IPS-20b (cell line): ENCODE measurements at regions not wholly inside any gene's neighbourhood (a gene's known extent, or its start where the extent isn't known, plus 50 kb on each side); places are given as distances from the start of the nearest gene placed in this dataset.

Experiments
- H3K27ac ChIP-seq: one replicate; pipeline ENCODE4 v1.5.1; 2013; ENCODE audit warnings: low read length
- H3K27me3 ChIP-seq: 2 replicates; pipeline ENCODE4 v1.6.1; 2013; ENCODE audit warnings: mild to moderate bottlenecking, low read length, inconsistent platforms; ENCODE audit not compliant: insufficient read depth
- H3K36me3 ChIP-seq: 2 replicates; pipeline ENCODE4 v1.6.1; 2013; ENCODE audit warnings: low read depth, mild to moderate bottlenecking, inconsistent platforms, low read length, moderate library complexity; ENCODE audit not compliant: insufficient read depth
- H3K4me1 ChIP-seq: 2 replicates; pipeline ENCODE4 v1.6.1; 2013; ENCODE audit warnings: mild to moderate bottlenecking, control low read depth, inconsistent platforms, low read length, moderate library complexity; ENCODE audit not compliant: insufficient read depth
- H3K4me3 ChIP-seq: 2 replicates; pipeline ENCODE4 v1.5.1; 2013; ENCODE audit warnings: mild to moderate bottlenecking, low read length, inconsistent platforms
- H3K9ac ChIP-seq: 2 replicates; pipeline ENCODE4 v1.6.1; 2013; ENCODE audit warnings: low read depth, mild to moderate bottlenecking, inconsistent platforms, low read length, moderate library complexity
- H3K9me3 ChIP-seq: 2 replicates; pipeline ENCODE4 v1.6.1; 2013; ENCODE audit warnings: mild to moderate bottlenecking, low read depth, low read length, inconsistent platforms; ENCODE audit not compliant: insufficient read depth

- no peak overlapping the region for H3K9ac ChIP-seq
- no peaks in the 10 kb centered on the region for H3K9me3 ChIP-seq
- no peaks in the 10 kb centered on the region for H3K27me3 ChIP-seq
Observed at GRCh38 chr18:76657911-76658470, 162.9 kb upstream of the ZNF516 start.

GRCh38 chr18:76656925-76657827, 162.1 kb upstream of the ZNF516 start:
- Histone ChIP-seq H3K27ac (no peak overlapping the region), H3K9ac (no peak overlapping the region), H3K4me3 (no peak overlapping the region), H3K9me3 (no peaks in the 10 kb centered on the region), H3K27me3 (no peaks in the 10 kb centered on the region), H3K36me3 (no peaks in the 10 kb centered on the region), H3K4me1 (no peaks in the 10 kb centered on the region)

More at GRCh38 chr18:76657911-76658470, 162.9 kb upstream of the ZNF516 start:
- H3K4me1 ChIP-seq, result no peaks in the 10 kb centered on the region
- no peak overlapping the region for H3K27ac ChIP-seq
- no peak overlapping the region for H3K4me3 ChIP-seq
- no peaks in the 10 kb centered on the region for H3K36me3 ChIP-seq

- no peak overlapping the region for H3K9ac ChIP-seq
- H3K9me3 ChIP-seq, result no peaks in the 10 kb centered on the region
- no peaks in the 10 kb centered on the region for H3K27me3 ChIP-seq
- no peaks in the 10 kb centered on the region for H3K4me1 ChIP-seq
- H3K36me3 ChIP-seq, result no peaks in the 10 kb centered on the region
- H3K27ac ChIP-seq, result no peak overlapping the region
- no peak overlapping the region for H3K4me3 ChIP-seq
Observed at GRCh38 chr18:76654577-76654976, 159.5 kb upstream of the ZNF516 start.

GRCh38 chr18:76647322-76647721, 152.3 kb upstream of the ZNF516 start:
- Histone ChIP-seq H3K4me1 (no peaks in the 10 kb centered on the region), H3K4me3 (no peak overlapping the region), H3K27ac (no peak overlapping the region), H3K36me3 (no peaks in the 10 kb centered on the region), H3K27me3 (no peaks in the 10 kb centered on the region), H3K9me3 (no peaks in the 10 kb centered on the region), H3K9ac (no peak overlapping the region)

GRCh38 chr18:76644580-76644979, 149.5 kb upstream of the ZNF516 start:
- no peak overlapping the region for H3K27ac ChIP-seq
- H3K4me1 ChIP-seq, result no peaks in the 10 kb centered on the region
- H3K36me3 ChIP-seq, result no peaks in the 10 kb centered on the region
- H3K9me3 ChIP-seq, result no peaks in the 10 kb centered on the region
- H3K4me3 ChIP-seq, result no peak overlapping the region
- no peaks in the 10 kb centered on the region for H3K27me3 ChIP-seq
- no peak overlapping the region for H3K9ac ChIP-seq

GRCh38 chr18:76643996-76644395, 149.0 kb upstream of the ZNF516 start:
- Histone ChIP-seq H3K4me3 (no peak overlapping the region), H3K27ac (no peak overlapping the region), H3K9me3 (no peaks in the 10 kb centered on the region), H3K36me3 (no peaks in the 10 kb centered on the region), H3K9ac (no peak overlapping the region), H3K27me3 (no peaks in the 10 kb centered on the region), H3K4me1 (no peaks in the 10 kb centered on the region)

- H3K4me1 ChIP-seq, result no peaks in the 10 kb centered on the region
- no peak overlapping the region for H3K4me3 ChIP-seq
- no peaks in the 10 kb centered on the region for H3K27me3 ChIP-seq
- no peaks in the 10 kb centered on the region for H3K9me3 ChIP-seq
- H3K36me3 ChIP-seq, result no peaks in the 10 kb centered on the region
- H3K9ac ChIP-seq, result no peak overlapping the region
- H3K27ac ChIP-seq, result no peak overlapping the region
Observed at GRCh38 chr18:76643199-76643598, 148.2 kb upstream of the ZNF516 start.

GRCh38 chr18:76640438-76640837, 145.4 kb upstream of the ZNF516 start:
- H3K4me1 ChIP-seq, result no peaks in the 10 kb centered on the region
- no peaks in the 10 kb centered on the region for H3K36me3 ChIP-seq
- H3K27ac ChIP-seq, result no peak overlapping the region
- no peak overlapping the region for H3K9ac ChIP-seq
- no peaks in the 10 kb centered on the region for H3K9me3 ChIP-seq
- H3K4me3 ChIP-seq, result no peak overlapping the region
- H3K27me3 ChIP-seq, result no peaks in the 10 kb centered on the region

- no peak overlapping the region for H3K9ac ChIP-seq
- H3K36me3 ChIP-seq, result no peaks in the 10 kb centered on the region
- H3K9me3 ChIP-seq, result no peaks in the 10 kb centered on the region
- H3K27me3 ChIP-seq, result no peaks in the 10 kb centered on the region
- peaks cover 4% of the 10 kb centered on the region; the same call in 1 of the 2 replicates for H3K4me1 ChIP-seq
- no peak overlapping the region for H3K4me3 ChIP-seq
- no peak overlapping the region for H3K27ac ChIP-seq
Observed at GRCh38 chr18:76634564-76634963, 139.5 kb upstream of the ZNF516 start.

- H3K4me1 ChIP-seq, result peaks cover 4% of the 10 kb centered on the region; the same call in 1 of the 2 replicates
- H3K9me3 ChIP-seq, result no peaks in the 10 kb centered on the region
- no peak overlapping the region for H3K9ac ChIP-seq
- no peak overlapping the region for H3K4me3 ChIP-seq
- no peaks in the 10 kb centered on the region for H3K27me3 ChIP-seq
- no peak overlapping the region for H3K27ac ChIP-seq
- H3K36me3 ChIP-seq, result no peaks in the 10 kb centered on the region
Observed at GRCh38 chr18:76633588-76634269, 138.7 kb upstream of the ZNF516 start.

- no peak overlapping the region for H3K4me3 ChIP-seq
- no peak overlapping the region for H3K9ac ChIP-seq
- no peak overlapping the region for H3K27ac ChIP-seq
- H3K9me3 ChIP-seq, result no peaks in the 10 kb centered on the region
- peaks cover 5% of the 10 kb centered on the region; the same call in 1 of the 2 replicates for H3K4me1 ChIP-seq
- peaks cover 20% of the 10 kb centered on the region for H3K27me3 ChIP-seq
- H3K36me3 ChIP-seq, result no peaks in the 10 kb centered on the region
Observed at GRCh38 chr18:76627444-76627843, 132.4 kb upstream of the ZNF516 start.
